ENCODE measurements at regions not wholly inside any gene's neighbourhood (a gene's known extent, or its start where the extent isn't known, plus 50 kb on each side); places are given as distances from the start of the nearest gene placed in this dataset.

- DNase-seq (ENCODE audit: low read depth), result no peak
- H3K4me3 ChIP-seq (ENCODE audit: low read depth, low read length), result no peak overlapping the region
- in situ Hi-C loops (cut with HindIII; ENCODE audit: low sequenced_read_pairs), result no loop called here
- TF ChIP-seq CTCF (IDR thresholded peaks at IDR 0.05; ENCODE audit: low read depth, low read length, missing control alignments), result no peak
Observed at GRCh38 chr15:98532063-98532462, 116.3 kb upstream of the IGF1R start.

- DNase-seq (ENCODE audit: low read depth), result no peak
- in situ Hi-C loops (cut with HindIII; ENCODE audit: low sequenced_read_pairs), result no loop called here
- H3K4me3 ChIP-seq (ENCODE audit: low read depth, low read length), result no peak overlapping the region
Observed at GRCh38 chr15:98536976-98537375, 111.4 kb upstream of the IGF1R start.

GRCh38 chr15:98537516-98538060, 110.8 kb upstream of the IGF1R start:
- H3K4me3 ChIP-seq (ENCODE audit: low read depth, low read length), result no peak overlapping the region
- no peak for DNase-seq (ENCODE audit: low read depth)
- in situ Hi-C loops (cut with HindIII; ENCODE audit: low sequenced_read_pairs), result no loop called here
- no peak for TF ChIP-seq CTCF (IDR thresholded peaks at IDR 0.05; ENCODE audit: low read depth, low read length, missing control alignments)

More at GRCh38 chr15:98536976-98537375, 111.4 kb upstream of the IGF1R start:
- no peak for TF ChIP-seq CTCF (IDR thresholded peaks at IDR 0.05; ENCODE audit: low read depth, low read length, missing control alignments)

GRCh38 chr15:98541519-98541918, 106.8 kb upstream of the IGF1R start:
- in situ Hi-C loops (cut with HindIII; ENCODE audit: low sequenced_read_pairs), result no loop called here
- TF ChIP-seq CTCF (IDR thresholded peaks at IDR 0.05; ENCODE audit: low read depth, low read length, missing control alignments), result no peak
- no peak for DNase-seq (ENCODE audit: low read depth)
- no peak overlapping the region for H3K4me3 ChIP-seq (ENCODE audit: low read depth, low read length)

- DNase-seq (ENCODE audit: low read depth), result no peak
- no peak for TF ChIP-seq CTCF (IDR thresholded peaks at IDR 0.05; ENCODE audit: low read depth, low read length, missing control alignments)
- in situ Hi-C loops (cut with HindIII; ENCODE audit: low sequenced_read_pairs), result no loop called here
- H3K4me3 ChIP-seq (ENCODE audit: low read depth, low read length), result no peak overlapping the region
Observed at GRCh38 chr15:98543237-98543636, 105.1 kb upstream of the IGF1R start.

GRCh38 chr15:98546329-98546728, 102.0 kb upstream of the IGF1R start:
- no peak overlapping the region for H3K4me3 ChIP-seq (ENCODE audit: low read depth, low read length)
- no peak for TF ChIP-seq CTCF (IDR thresholded peaks at IDR 0.05; ENCODE audit: low read depth, low read length, missing control alignments)
- in situ Hi-C loops (cut with HindIII; ENCODE audit: low sequenced_read_pairs), result no loop called here
- no peak for DNase-seq (ENCODE audit: low read depth)

- H3K4me3 ChIP-seq (ENCODE audit: low read depth, low read length), result no peak overlapping the region
- no peak for DNase-seq (ENCODE audit: low read depth)
- in situ Hi-C loops (cut with HindIII; ENCODE audit: low sequenced_read_pairs), result no loop called here
- TF ChIP-seq CTCF (IDR thresholded peaks at IDR 0.05; ENCODE audit: low read depth, low read length, missing control alignments), result no peak
Observed at GRCh38 chr15:98547275-98547674, 101.1 kb upstream of the IGF1R start.
